ENCODE measurements at regions not wholly inside any gene's neighbourhood (a gene's known extent, or its start where the extent isn't known, plus 50 kb on each side); places are given as distances from the start of the nearest gene placed in this dataset.

DNA sequence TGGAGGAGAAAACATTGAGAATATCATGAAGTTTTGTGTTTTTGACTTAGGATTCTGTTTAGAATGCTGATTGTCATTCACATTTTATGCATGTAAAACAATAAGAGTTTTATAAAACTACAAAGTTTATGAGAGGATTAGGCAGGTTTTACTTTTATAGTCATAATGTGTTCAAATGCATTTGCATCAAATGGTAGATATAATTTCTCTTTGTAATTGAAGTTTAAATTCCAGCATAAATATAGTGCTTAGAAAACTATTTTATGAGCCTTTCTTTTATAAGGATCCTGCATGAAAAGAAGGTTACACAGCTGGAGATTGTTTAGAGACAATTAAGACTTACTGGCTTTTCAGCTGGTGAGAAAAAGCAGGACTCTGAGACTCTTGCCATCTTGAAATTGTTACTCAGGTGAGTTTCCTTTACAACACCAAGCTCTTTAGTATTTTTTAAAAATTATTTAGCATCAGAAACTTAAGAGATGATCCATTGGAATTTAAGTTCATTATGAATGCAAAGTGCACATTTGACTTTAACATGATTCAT, 157.1 kb upstream of the MAN1A1 start:
- DNase-seq (ENCODE audit: low read depth in 1 of 2, low spot score in 1 of 2) = no peak
- TF ChIP-seq, protein P1, sequence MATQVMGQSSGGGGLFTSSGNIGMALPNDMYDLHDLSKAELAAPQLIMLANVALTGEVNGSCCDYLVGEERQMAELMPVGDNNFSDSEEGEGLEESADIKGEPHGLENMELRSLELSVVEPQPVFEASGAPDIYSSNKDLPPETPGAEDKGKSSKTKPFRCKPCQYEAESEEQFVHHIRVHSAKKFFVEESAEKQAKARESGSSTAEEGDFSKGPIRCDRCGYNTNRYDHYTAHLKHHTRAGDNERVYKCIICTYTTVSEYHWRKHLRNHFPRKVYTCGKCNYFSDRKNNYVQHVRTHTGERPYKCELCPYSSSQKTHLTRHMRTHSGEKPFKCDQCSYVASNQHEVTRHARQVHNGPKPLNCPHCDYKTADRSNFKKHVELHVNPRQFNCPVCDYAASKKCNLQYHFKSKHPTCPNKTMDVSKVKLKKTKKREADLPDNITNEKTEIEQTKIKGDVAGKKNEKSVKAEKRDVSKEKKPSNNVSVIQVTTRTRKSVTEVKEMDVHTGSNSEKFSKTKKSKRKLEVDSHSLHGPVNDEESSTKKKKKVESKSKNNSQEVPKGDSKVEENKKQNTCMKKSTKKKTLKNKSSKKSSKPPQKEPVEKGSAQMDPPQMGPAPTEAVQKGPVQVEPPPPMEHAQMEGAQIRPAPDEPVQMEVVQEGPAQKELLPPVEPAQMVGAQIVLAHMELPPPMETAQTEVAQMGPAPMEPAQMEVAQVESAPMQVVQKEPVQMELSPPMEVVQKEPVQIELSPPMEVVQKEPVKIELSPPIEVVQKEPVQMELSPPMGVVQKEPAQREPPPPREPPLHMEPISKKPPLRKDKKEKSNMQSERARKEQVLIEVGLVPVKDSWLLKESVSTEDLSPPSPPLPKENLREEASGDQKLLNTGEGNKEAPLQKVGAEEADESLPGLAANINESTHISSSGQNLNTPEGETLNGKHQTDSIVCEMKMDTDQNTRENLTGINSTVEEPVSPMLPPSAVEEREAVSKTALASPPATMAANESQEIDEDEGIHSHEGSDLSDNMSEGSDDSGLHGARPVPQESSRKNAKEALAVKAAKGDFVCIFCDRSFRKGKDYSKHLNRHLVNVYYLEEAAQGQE (IDR thresholded peaks at IDR 0.05; ENCODE audit: insufficient replicate concordance, low read depth) = no peak
- TF ChIP-seq GABPA (IDR thresholded peaks at IDR 0.05; ENCODE audit: low read depth) = no peak
- TF ChIP-seq, protein P2, sequence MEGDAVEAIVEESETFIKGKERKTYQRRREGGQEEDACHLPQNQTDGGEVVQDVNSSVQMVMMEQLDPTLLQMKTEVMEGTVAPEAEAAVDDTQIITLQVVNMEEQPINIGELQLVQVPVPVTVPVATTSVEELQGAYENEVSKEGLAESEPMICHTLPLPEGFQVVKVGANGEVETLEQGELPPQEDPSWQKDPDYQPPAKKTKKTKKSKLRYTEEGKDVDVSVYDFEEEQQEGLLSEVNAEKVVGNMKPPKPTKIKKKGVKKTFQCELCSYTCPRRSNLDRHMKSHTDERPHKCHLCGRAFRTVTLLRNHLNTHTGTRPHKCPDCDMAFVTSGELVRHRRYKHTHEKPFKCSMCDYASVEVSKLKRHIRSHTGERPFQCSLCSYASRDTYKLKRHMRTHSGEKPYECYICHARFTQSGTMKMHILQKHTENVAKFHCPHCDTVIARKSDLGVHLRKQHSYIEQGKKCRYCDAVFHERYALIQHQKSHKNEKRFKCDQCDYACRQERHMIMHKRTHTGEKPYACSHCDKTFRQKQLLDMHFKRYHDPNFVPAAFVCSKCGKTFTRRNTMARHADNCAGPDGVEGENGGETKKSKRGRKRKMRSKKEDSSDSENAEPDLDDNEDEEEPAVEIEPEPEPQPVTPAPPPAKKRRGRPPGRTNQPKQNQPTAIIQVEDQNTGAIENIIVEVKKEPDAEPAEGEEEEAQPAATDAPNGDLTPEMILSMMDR (IDR thresholded peaks at IDR 0.05; ENCODE audit: insufficient read depth, low read length) = no peak
- no peak for TF ChIP-seq POLR2AphosphoS5 (IDR thresholded peaks at IDR 0.05; ENCODE audit: low read depth)
- TF ChIP-seq SPI1 (IDR thresholded peaks at IDR 0.05; ENCODE audit: borderline replicate concordance, low read depth) = no peak
- H3K27me3 ChIP-seq (ENCODE audit: insufficient read depth, poor library complexity, severe bottlenecking) = no peaks in the 10 kb centered on the region
- H3K4me3 ChIP-seq (replicated peaks; ENCODE audit: insufficient read depth, low read length) = no peak overlapping the region
- H3K27ac ChIP-seq (replicated peaks) = no peak overlapping the region

DNA sequence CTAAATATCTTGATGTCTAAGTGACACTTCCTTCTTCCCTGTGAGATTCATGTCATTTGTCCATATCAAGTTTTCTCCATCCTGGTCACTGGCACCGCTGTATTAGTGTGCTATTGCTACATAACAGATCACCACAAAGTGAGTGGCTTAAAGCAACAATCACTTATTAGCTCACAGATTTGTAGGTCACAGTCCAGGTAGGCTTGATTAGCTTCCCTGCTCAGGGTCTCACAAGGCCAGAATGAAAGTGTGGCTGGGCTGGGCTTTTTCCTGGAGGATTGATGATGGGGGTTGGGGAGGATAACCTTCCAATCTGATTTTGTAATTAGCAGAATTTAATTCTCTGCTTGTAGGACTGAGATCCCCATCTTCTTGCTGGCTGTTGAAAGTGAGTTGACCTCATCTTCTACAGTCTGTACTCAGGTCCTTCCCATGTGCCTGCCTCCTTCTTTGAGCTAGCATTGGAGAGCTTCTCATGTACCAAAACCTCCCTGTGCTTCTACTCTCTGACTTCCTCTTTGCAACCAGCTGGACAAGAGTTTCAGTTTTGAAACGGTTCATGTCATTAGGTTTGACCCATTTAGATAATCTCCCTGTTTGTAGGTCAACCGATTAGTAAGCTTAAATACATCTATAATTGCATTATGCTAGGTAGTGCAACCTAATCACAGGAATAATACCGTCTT, 152.4 kb upstream of the MAN1A1 start:
- no peak overlapping the region for H3K4me3 ChIP-seq (replicated peaks; ENCODE audit: insufficient read depth, low read length)
- no peak for TF ChIP-seq POLR2AphosphoS5 (IDR thresholded peaks at IDR 0.05; ENCODE audit: low read depth)
- TF ChIP-seq GABPA (IDR thresholded peaks at IDR 0.05; ENCODE audit: low read depth) = no peak
- TF ChIP-seq SPI1 (IDR thresholded peaks at IDR 0.05; ENCODE audit: borderline replicate concordance, low read depth) = peak; percentile 18; the same call in 1 of the 2 replicates
- H3K27me3 ChIP-seq (ENCODE audit: insufficient read depth, poor library complexity, severe bottlenecking) = no peaks in the 10 kb centered on the region
- no peak for DNase-seq (ENCODE audit: low read depth in 1 of 2, low spot score in 1 of 2)
- no peak overlapping the region for H3K27ac ChIP-seq (replicated peaks)

DNA sequence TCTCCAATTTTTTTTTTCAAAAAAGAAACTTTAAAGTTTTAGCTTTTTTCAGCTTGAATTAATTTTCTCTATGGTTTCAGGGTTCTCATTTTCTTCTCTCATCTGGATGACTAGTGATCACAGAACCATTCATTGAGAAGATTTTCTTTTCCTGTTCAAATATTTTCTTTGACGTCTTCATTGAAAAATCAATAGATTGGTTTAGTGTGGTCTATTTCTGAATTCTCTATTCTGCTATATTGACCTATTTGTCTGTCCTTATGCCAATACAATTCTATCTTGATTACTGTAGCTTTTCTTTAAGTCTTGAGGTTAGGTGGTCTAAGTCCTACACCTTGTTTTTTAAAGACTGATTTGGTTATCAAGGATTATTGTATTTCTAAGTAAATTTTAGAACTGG, 150.2 kb upstream of the MAN1A1 start:
- no peaks in the 10 kb centered on the region for H3K27me3 ChIP-seq (ENCODE audit: insufficient read depth, poor library complexity, severe bottlenecking)
- TF ChIP-seq GABPA (IDR thresholded peaks at IDR 0.05; ENCODE audit: low read depth) = no peak
- TF ChIP-seq SPI1 (IDR thresholded peaks at IDR 0.05; ENCODE audit: borderline replicate concordance, low read depth) = no peak
- TF ChIP-seq, protein P1 (IDR thresholded peaks at IDR 0.05; ENCODE audit: insufficient replicate concordance, low read depth) = no peak
- TF ChIP-seq POLR2AphosphoS5 (IDR thresholded peaks at IDR 0.05; ENCODE audit: low read depth) = no peak
- TF ChIP-seq, protein P2 (IDR thresholded peaks at IDR 0.05; ENCODE audit: insufficient read depth, low read length) = no peak
- no peak overlapping the region for H3K27ac ChIP-seq (replicated peaks)
- no peak for DNase-seq (ENCODE audit: low read depth in 1 of 2, low spot score in 1 of 2)
- H3K4me3 ChIP-seq (replicated peaks; ENCODE audit: insufficient read depth, low read length) = no peak overlapping the region

DNA sequence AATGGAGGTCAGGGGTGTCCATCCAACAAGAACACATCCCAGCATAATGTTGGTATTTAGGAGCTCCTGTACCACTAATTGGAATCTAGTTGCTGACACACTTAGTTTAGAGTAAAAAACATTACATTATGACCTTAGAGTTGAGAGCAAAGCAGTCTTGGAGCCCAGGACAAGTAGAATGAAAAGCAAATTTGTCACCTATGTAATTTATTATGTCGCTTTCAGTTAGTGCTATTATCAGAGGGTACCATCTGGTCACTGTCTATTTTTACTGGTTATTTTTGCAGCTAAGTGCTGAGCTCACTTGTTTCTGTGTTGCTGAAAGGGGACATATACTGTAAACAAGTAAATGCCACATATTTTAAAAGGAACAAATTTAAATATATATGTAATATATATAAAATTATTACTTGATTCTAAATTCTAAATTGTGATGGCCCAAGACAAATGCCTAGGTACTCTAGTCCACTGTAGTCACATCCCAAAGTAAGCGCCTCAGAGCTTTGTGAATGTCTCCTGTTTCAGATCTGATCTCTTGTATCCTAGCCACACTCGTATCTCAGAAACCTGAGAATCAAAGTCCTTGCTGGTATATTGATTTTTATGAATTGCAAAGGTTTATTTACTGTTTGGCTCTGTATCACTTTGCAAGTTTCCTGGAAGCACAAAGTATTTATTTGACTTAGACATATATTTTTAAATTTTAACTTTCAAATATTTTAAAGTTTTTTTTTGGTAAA, 148.6 kb upstream of the MAN1A1 start:
- no peak for TF ChIP-seq GABPA (IDR thresholded peaks at IDR 0.05; ENCODE audit: low read depth)
- TF ChIP-seq, protein P2 (IDR thresholded peaks at IDR 0.05; ENCODE audit: insufficient read depth, low read length) = no peak
- TF ChIP-seq, protein P1 (IDR thresholded peaks at IDR 0.05; ENCODE audit: insufficient replicate concordance, low read depth) = no peak
- no peak for TF ChIP-seq SPI1 (IDR thresholded peaks at IDR 0.05; ENCODE audit: borderline replicate concordance, low read depth)
- TF ChIP-seq POLR2AphosphoS5 (IDR thresholded peaks at IDR 0.05; ENCODE audit: low read depth) = no peak
- DNase-seq (ENCODE audit: low read depth in 1 of 2, low spot score in 1 of 2) = no peak
- H3K27me3 ChIP-seq (ENCODE audit: insufficient read depth, poor library complexity, severe bottlenecking) = no peaks in the 10 kb centered on the region
- no peak overlapping the region for H3K4me3 ChIP-seq (replicated peaks; ENCODE audit: insufficient read depth, low read length)
- no peak overlapping the region for H3K27ac ChIP-seq (replicated peaks)

Data from HL-60 (cell line).